Uterus (tissue), 3 donors: ENCODE measurements at regions not wholly inside any gene's neighbourhood (a gene's known extent, or its start where the extent isn't known, plus 50 kb on each side); places are given as distances from the start of the nearest gene placed in this dataset.
A peak's percentile ranks its signal among the peaks of the same experiment; 100 is the strongest.

Source experiments
- DNase-seq, 2 donors: peaks; one replicate each; pipeline ENCODE4 v3.0.0-alpha.2; 2019 to 2020
- H3K27ac ChIP-seq, 2 donors: fragments of 200-600 bp; sonication (generic); 1 replicate in 1 of 2; 2 replicates in 1 of 2; pipeline ENCODE4 v1.5.1; 2016 to 2018
- H3K27me3 ChIP-seq, 2 donors: fragments of 200-600 bp; sonication (generic); one replicate each; pipeline ENCODE4 v1.5.1; 2018 to 2019; ENCODE audit warnings: control low read depth in 1 of 2
- H3K36me3 ChIP-seq, 2 donors: fragments of 200-600 bp; sonication (generic); one replicate each; pipeline ENCODE4 v1.5.1; 2019; ENCODE audit warnings: control low read depth in 1 of 2
- H3K4me1 ChIP-seq, 2 donors: fragments of 200-600 bp; sonication (generic); one replicate each; pipeline ENCODE4 v1.5.1; 2018 to 2019; ENCODE audit warnings: control low read depth in 1 of 2
- H3K4me3 ChIP-seq, 2 donors: fragments of 200-600 bp; sonication (generic); 1 replicate in 1 of 2; 2 replicates in 1 of 2; pipeline ENCODE4 v1.5.1; 2018 to 2019; ENCODE audit warnings: mild to moderate bottlenecking in 1 of 2
- H3K9me3 ChIP-seq, 2 donors: fragments of 200-600 bp; sonication (generic); one replicate each; pipeline ENCODE4 v1.5.1; 2019; ENCODE audit warnings: control low read depth in 1 of 2
- POLR2A ChIP-seq, 2 donors: fragments of 450-650 bp; IDR thresholded peaks; one replicate each; pipeline ENCODE4 v1.6.1; 2016; ENCODE audit warnings: antibody characterized with exemption in 2 of 2, mild to moderate bottlenecking in 1 of 2, moderate library complexity in 1 of 2
- intact Hi-C: fragments of 100-400 bp; cut with DNase I; formaldehyde crosslinking; loops from one replicate; pipeline ENCODE4 v1.15.1; 2023; ENCODE audit warnings: low total_unique reads
- TF ChIP-seq, protein P1 (sequence below), 4 experiments: fragments of 200-600 bp in 2 of 4; fragments of 450-650 bp in 2 of 4; sonication (generic) in 2 of 4; IDR thresholded peaks; one replicate each; pipeline ENCODE4 v1.5.1; 2016 to 2019; ENCODE audit warnings: antibody characterized with exemption in 4 of 4, mild to moderate bottlenecking in 2 of 4, moderate library complexity in 1 of 4
- donor health status: DM: yes; HTN: yes; CAD: no.

DNA sequence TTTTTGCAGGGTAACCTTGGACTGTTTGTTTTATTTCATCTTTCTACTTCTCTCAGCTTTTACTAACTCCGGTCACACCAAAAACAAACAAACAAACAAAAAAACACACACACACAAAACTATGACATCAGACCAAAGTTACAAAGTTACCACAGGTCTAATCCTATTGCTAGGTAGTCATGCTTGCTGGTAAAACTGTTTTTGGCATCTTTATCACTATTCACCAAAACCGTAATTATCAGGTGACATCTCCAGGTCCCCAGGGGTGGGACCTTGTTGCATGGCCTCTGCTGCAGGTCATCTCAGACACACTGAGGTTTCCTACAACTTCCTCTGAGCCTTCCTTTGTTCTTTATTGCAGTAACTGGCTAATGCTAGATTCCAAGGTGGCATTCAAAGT lies 162.3 kb downstream of the ABCA8 start:
- TF ChIP-seq, protein P1, sequence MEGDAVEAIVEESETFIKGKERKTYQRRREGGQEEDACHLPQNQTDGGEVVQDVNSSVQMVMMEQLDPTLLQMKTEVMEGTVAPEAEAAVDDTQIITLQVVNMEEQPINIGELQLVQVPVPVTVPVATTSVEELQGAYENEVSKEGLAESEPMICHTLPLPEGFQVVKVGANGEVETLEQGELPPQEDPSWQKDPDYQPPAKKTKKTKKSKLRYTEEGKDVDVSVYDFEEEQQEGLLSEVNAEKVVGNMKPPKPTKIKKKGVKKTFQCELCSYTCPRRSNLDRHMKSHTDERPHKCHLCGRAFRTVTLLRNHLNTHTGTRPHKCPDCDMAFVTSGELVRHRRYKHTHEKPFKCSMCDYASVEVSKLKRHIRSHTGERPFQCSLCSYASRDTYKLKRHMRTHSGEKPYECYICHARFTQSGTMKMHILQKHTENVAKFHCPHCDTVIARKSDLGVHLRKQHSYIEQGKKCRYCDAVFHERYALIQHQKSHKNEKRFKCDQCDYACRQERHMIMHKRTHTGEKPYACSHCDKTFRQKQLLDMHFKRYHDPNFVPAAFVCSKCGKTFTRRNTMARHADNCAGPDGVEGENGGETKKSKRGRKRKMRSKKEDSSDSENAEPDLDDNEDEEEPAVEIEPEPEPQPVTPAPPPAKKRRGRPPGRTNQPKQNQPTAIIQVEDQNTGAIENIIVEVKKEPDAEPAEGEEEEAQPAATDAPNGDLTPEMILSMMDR (IDR thresholded peaks at IDR 0.05) = no peak
- TF ChIP-seq POLR2A (IDR thresholded peaks at IDR 0.05) = no peak
- peak overlapping the region; percentile 52 to 55 for H3K27ac ChIP-seq
- no peaks in the 10 kb centered on the region for H3K36me3 ChIP-seq
- no peaks in the 10 kb centered on the region for H3K9me3 ChIP-seq
- no peak for DNase-seq
- H3K4me1 ChIP-seq = peaks cover 0 to 6% of the 10 kb centered on the region in 2 donors
- H3K27me3 ChIP-seq = no peaks in the 10 kb centered on the region
- intact Hi-C loops = no loop called here
- no peak overlapping the region for H3K4me3 ChIP-seq

DNA sequence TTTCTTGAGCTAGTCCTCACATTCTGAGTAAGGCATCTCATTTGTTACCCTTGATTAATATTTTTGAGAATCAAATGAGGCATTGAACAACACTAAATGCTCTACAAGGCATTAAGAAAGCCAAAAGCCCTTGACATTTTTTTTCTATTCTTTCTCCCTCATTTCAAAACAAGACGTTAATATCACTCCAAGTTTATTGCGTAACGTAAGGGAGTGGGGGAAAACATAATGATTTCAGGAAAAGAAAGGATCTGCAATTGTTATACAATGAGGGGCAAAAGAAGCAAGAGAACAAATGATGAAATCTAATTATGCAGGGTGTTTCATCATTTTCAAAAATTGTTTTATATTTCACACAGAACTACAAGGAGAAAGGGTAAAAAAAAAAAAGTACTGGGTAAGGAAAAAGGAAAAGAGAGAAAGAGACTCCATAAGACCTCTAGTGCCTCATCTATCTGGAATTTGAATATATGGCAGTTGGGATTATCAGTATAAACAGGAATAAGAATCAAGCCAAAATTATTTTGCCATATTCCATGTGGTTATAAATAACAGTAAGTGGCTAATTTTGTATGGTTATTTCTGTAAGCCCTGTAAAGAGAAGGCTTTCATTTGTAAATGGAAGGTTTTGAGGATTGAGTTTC lies 163.0 kb downstream of the ABCA8 start:
- H3K4me1 ChIP-seq = peaks cover 0 to 6% of the 10 kb centered on the region in 2 donors
- TF ChIP-seq, protein P1 (IDR thresholded peaks at IDR 0.05) = no peak
- no peak for TF ChIP-seq POLR2A (IDR thresholded peaks at IDR 0.05)
- intact Hi-C loops = no loop called here

DNA sequence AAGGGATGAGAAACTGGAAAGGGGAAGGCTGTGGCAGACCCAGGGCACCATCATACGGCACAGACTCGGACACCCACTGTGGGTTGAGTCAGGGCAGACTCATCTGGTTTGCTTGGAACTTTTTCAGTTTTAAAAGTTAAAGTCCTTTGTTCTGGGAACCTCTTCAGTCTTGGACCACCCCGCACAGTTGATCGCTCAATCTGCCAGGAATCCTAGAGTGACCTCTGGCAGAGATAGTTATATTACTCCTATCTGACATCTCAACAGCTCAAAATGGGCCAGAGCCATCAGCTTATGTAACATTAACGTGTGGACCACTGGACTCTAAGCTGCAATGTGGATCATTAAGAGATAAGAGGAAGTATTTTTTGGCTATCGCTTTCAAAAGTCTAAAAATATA lies 164.3 kb downstream of the ABCA8 start:
- Histone ChIP-seq H3K27ac (peak overlapping the region; percentile 0 to 45), H3K4me1 (peaks cover 0 to 6% of the 10 kb centered on the region in 2 donors), H3K36me3 (no peaks in the 10 kb centered on the region), H3K9me3 (no peaks in the 10 kb centered on the region), H3K4me3 (no peak overlapping the region), H3K27me3 (no peaks in the 10 kb centered on the region)
- peak in 1 of 2 donors; percentile 33 for DNase-seq
- intact Hi-C loops = no loop called here
- no peak for TF ChIP-seq POLR2A (IDR thresholded peaks at IDR 0.05)
- TF ChIP-seq, protein P1 (IDR thresholded peaks at IDR 0.05) = no peak

More for the DNA sequence above, 163.0 kb downstream of the ABCA8 start:
- no peak overlapping the region for H3K4me3 ChIP-seq
- H3K27me3 ChIP-seq = no peaks in the 10 kb centered on the region
- DNase-seq = no peak
- H3K27ac ChIP-seq = peak overlapping the region; percentile 52 to 55
- H3K9me3 ChIP-seq = no peaks in the 10 kb centered on the region
- no peaks in the 10 kb centered on the region for H3K36me3 ChIP-seq

DNA sequence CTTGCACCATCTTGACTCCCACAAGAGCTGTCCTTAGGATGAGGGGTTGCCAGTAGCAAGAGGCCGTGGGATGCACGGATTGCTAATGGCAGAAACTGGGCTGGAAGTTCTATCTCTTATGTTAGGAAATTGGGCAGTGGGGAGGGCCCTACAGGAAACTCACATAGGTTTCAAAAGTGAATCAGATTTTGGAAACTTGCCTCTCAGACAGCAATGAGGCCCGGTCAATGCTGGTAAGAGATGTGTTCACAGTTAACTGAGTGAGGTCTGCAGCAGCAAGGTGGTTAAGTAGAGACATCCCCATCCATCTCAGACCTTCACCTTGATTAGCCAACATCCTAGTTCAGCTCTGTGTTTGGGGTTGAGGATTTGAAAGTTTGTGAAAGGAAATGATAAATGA lies 164.7 kb downstream of the ABCA8 start:
- intact Hi-C loops = no loop called here
- Histone ChIP-seq H3K4me1 (peaks cover 0 to 6% of the 10 kb centered on the region in 2 donors), H3K9me3 (no peaks in the 10 kb centered on the region), H3K36me3 (no peaks in the 10 kb centered on the region), H3K27ac (peak overlapping the region; percentile 0 to 45), H3K27me3 (no peaks in the 10 kb centered on the region), H3K4me3 (no peak overlapping the region)
- peak in 1 of 2 donors; percentile 33 for DNase-seq
- TF ChIP-seq, protein P1 (IDR thresholded peaks at IDR 0.05) = no peak
- no peak for TF ChIP-seq POLR2A (IDR thresholded peaks at IDR 0.05)

DNA sequence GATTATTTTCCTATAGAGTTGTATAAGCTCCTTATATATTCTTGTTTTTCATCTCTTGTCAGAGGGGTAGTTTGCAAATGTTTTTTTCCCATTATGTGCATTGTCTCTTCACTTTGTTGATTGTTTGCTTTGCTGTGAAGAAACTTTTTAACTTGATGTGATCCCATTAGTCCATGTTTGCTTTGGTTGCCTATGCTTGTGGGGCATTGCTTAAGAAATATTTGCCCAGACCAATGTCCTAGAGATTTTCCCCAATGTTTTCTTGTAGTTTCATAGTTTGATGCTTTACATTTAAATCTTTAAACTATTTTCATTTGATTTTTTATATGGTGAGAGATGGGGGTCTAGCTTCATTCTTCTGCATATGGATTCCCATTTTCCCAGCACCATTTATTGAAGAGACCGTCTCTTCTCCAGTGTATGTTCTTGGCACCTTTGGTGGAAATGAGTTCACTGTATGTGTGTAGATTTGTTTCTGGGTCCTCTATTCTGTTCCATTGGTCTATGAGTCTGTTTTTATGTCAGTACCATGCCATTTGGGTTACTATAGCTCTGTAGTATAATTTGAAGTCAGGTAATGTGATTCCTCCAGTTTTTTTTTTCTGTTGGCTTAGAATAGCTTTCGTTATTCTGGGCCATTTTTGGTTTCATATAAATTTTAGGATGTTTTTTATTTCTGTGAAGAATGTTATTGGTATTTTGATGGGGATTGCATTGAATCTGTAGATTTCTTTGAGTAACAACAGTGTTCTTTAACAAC lies 165.8 kb downstream of the ABCA8 start:
- no peak for DNase-seq
- H3K4me3 ChIP-seq = no peak overlapping the region
- intact Hi-C loops = no loop called here
- TF ChIP-seq POLR2A (IDR thresholded peaks at IDR 0.05) = no peak
- TF ChIP-seq, protein P1 (IDR thresholded peaks at IDR 0.05) = no peak
- no peaks in the 10 kb centered on the region for H3K27me3 ChIP-seq
- no peaks in the 10 kb centered on the region for H3K36me3 ChIP-seq
- H3K27ac ChIP-seq = no peak overlapping the region
- no peaks in the 10 kb centered on the region for H3K9me3 ChIP-seq
- peaks cover 0 to 4% of the 10 kb centered on the region in 2 donors for H3K4me1 ChIP-seq
